T-helper 2 cell treated with Interferon-gamma antibody and Interleukin-4, amounts not matched to agents 100 ng/mL and 5 ng/mL, for 36 hours (primary cell): ENCODE measurements at regions not wholly inside any gene's neighbourhood (a gene's known extent, or its start where the extent isn't known, plus 50 kb on each side); places are given as distances from the start of the nearest gene placed in this dataset.

ENCODE experiments used
- intact Hi-C: fragments of 100-400 bp; cut with micrococcal nuclease; formaldehyde crosslinking; loops from one replicate; pipeline ENCODE4 v1.15.1; 2023

- intact Hi-C loops: no loop called here
Observed at GRCh38 chr13:73242515-73243015, 183.8 kb downstream of the KLF5 start.

GRCh38 chr13:73240193-73240592, 181.4 kb downstream of the KLF5 start:
- intact Hi-C loops: no loop called here

- intact Hi-C loops: no loop called here
Observed at GRCh38 chr13:73235385-73235784, 176.6 kb downstream of the KLF5 start.

- intact Hi-C loops: no loop called here
Observed at GRCh38 chr13:73231471-73231870, 172.7 kb downstream of the KLF5 start.

GRCh38 chr13:73230716-73231115, 171.9 kb downstream of the KLF5 start:
- intact Hi-C loops: no loop called here

GRCh38 chr13:73228546-73228945, 169.7 kb downstream of the KLF5 start:
- intact Hi-C loops: loop anchor here (1.0 to 5.0 kb wide), 4 partner anchors 46 to 480 kb away; no protein-coding TSS in a partner anchor

- intact Hi-C loops: loop anchor here (5.0 kb wide), 2 partner anchors 191 to 401 kb away; no protein-coding TSS in a partner anchor
Observed at GRCh38 chr13:73225990-73226389, 167.2 kb downstream of the KLF5 start.

GRCh38 chr13:73224703-73225102, 165.9 kb downstream of the KLF5 start:
- intact Hi-C loops: loop anchor here (5.0 kb wide), 2 partner anchors 193 to 403 kb away; no protein-coding TSS in a partner anchor

GRCh38 chr13:73223372-73223781, 164.6 kb downstream of the KLF5 start:
- intact Hi-C loops: no loop called here

GRCh38 chr13:73222627-73223305, 164.0 kb downstream of the KLF5 start:
- intact Hi-C loops: no loop called here

- intact Hi-C loops: no loop called here
Observed at GRCh38 chr13:73220966-73221720, 162.3 kb downstream of the KLF5 start.

- intact Hi-C loops: no loop called here
Observed at GRCh38 chr13:73218181-73218580, 159.4 kb downstream of the KLF5 start.

- intact Hi-C loops: no loop called here
Observed at GRCh38 chr13:73216381-73216831, 157.6 kb downstream of the KLF5 start.

GRCh38 chr13:73215823-73216222, 157.0 kb downstream of the KLF5 start:
- intact Hi-C loops: no loop called here

- intact Hi-C loops: no loop called here
Observed at GRCh38 chr13:73212482-73212881, 153.7 kb downstream of the KLF5 start.

- intact Hi-C loops: no loop called here
Observed at GRCh38 chr13:73210218-73210883, 151.5 kb downstream of the KLF5 start.

GRCh38 chr13:73204952-73205351, 146.1 kb downstream of the KLF5 start:
- intact Hi-C loops: no loop called here

- intact Hi-C loops: no loop called here
Observed at GRCh38 chr13:73201626-73202025, 142.8 kb downstream of the KLF5 start.

- intact Hi-C loops: no loop called here
Observed at GRCh38 chr13:73198991-73199411, 140.2 kb downstream of the KLF5 start.

- intact Hi-C loops: no loop called here
Observed at GRCh38 chr13:73195091-73195490, 136.3 kb downstream of the KLF5 start.

GRCh38 chr13:73194310-73194709, 135.5 kb downstream of the KLF5 start:
- intact Hi-C loops: no loop called here

- intact Hi-C loops: no loop called here
Observed at GRCh38 chr13:73193554-73193953, 134.7 kb downstream of the KLF5 start.
